GM23338 (cell line): ENCODE measurements at regions not wholly inside any gene's neighbourhood (a gene's known extent, or its start where the extent isn't known, plus 50 kb on each side); places are given as distances from the start of the nearest gene placed in this dataset.

Source experiments
- ATAC-seq: fragments of 200-7000 bp; cut with Tn5 transposase; 3 replicates; pipeline ENCODE4 v1.9.1; 2020
- DNase-seq: peaks from one replicate; pipeline ENCODE4 v3.0.0-alpha.2; 2015; ENCODE audit warnings: low spot score
- H2AFZ ChIP-seq: fragments of 200-600 bp; sonication (generic); 2 replicates; pipeline ENCODE4 v1.8.0; 2016; ENCODE audit warnings: antibody characterized with exemption, mild to moderate bottlenecking, moderate library complexity
- H3F3A ChIP-seq: fragments of 200-600 bp; sonication (generic); replicated peaks from 2 replicates; pipeline ENCODE4 v1.8.0; 2017; ENCODE audit warnings: antibody characterized with exemption, mixed run types, low read depth
- H3K27ac ChIP-seq: fragments of 200-600 bp; sonication (generic); 2 replicates; pipeline ENCODE4 v1.6.1; 2016; ENCODE audit warnings: low read depth
- H3K27me3 ChIP-seq: fragments of 200-600 bp; sonication (generic); 2 replicates; pipeline ENCODE4 v1.8.0; 2016; ENCODE audit warnings: mild to moderate bottlenecking, mixed run types, moderate library complexity; ENCODE audit not compliant: insufficient read depth
- H3K36me3 ChIP-seq: fragments of 200-600 bp; sonication (generic); 2 replicates; pipeline ENCODE4 v1.8.0; 2016; ENCODE audit warnings: mild to moderate bottlenecking; ENCODE audit not compliant: insufficient read depth
- H3K4me1 ChIP-seq: fragments of 200-600 bp; sonication (generic); 2 replicates; pipeline ENCODE4 v1.8.0; 2016; ENCODE audit warnings: mild to moderate bottlenecking, moderate library complexity; ENCODE audit not compliant: insufficient read depth
- H3K4me2 ChIP-seq: fragments of 200-600 bp; sonication (generic); 2 replicates; pipeline ENCODE4 v1.7.1; 2017; ENCODE audit warnings: mixed run types
- H3K4me3 ChIP-seq: fragments of 200-600 bp; sonication (generic); 2 replicates; pipeline ENCODE4 v1.6.1; 2016; ENCODE audit warnings: mixed run types
- H3K79me2 ChIP-seq: fragments of 200-600 bp; sonication (generic); replicated peaks from 2 replicates; pipeline ENCODE4 v1.8.0; 2017; ENCODE audit warnings: mild to moderate bottlenecking; ENCODE audit not compliant: insufficient read depth
- H3K9me2 ChIP-seq: fragments of 200-600 bp; sonication (generic); 2 replicates; pipeline ENCODE4 v1.8.0; 2017; ENCODE audit not compliant: insufficient read depth
- H4K20me1 ChIP-seq: fragments of 200-600 bp; sonication (generic); replicated peaks from 2 replicates; pipeline ENCODE4 v1.8.0; 2017; ENCODE audit warnings: mild to moderate bottlenecking; ENCODE audit not compliant: insufficient read depth
- H3K27ac Mint-ChIP-seq: 2 replicates; pipeline ENCODE4 v1.8.0; 2020; ENCODE audit warnings: inconsistent platforms, mild to moderate bottlenecking, moderate library complexity, mixed read lengths
- H3K27me3 Mint-ChIP-seq: 3 replicates; pipeline ENCODE4 v1.8.0; 2022; ENCODE audit warnings: low read depth, mild to moderate bottlenecking, moderate library complexity, mixed read lengths, inconsistent platforms; ENCODE audit not compliant: insufficient read depth, poor library complexity
- H3K36me3 Mint-ChIP-seq: 3 replicates; pipeline ENCODE4 v1.8.0; 2021; ENCODE audit warnings: low read depth, mild to moderate bottlenecking, inconsistent platforms, moderate library complexity, mixed read lengths
- H3K4me1 Mint-ChIP-seq: 3 replicates; pipeline ENCODE4 v1.8.0; 2020; ENCODE audit warnings: mild to moderate bottlenecking, inconsistent platforms, mixed read lengths
- H3K4me3 Mint-ChIP-seq: 3 replicates; pipeline ENCODE4 v1.8.0; 2021; ENCODE audit warnings: moderate library complexity, mild to moderate bottlenecking, inconsistent platforms, mixed read lengths
- H3K9me3 Mint-ChIP-seq: 3 replicates; pipeline ENCODE4 v1.8.0; 2020; ENCODE audit warnings: moderate library complexity, mild to moderate bottlenecking, inconsistent platforms, mixed read lengths
- CREB1 ChIP-seq: fragments of 250-450 bp; sonication (Bioruptor Pico); IDR thresholded peaks from 2 replicates; pipeline ENCODE4 v1.5.0; 2020; ENCODE audit warnings: low read depth, mild to moderate bottlenecking, moderate library complexity
- ETS1 ChIP-seq: IDR thresholded peaks from 2 replicates; pipeline ENCODE4 v1.6.1; 2016; ENCODE audit warnings: antibody characterized with exemption
- EZH2 ChIP-seq: fragments of 200-600 bp; sonication (generic); IDR thresholded peaks from one replicate; pipeline ENCODE4 v1.8.0; 2017; ENCODE audit warnings: antibody characterized with exemption, mild to moderate bottlenecking, low read depth; ENCODE audit not compliant: unreplicated experiment
- EZH2phosphoT487 ChIP-seq: fragments of 200-600 bp; sonication (generic); IDR thresholded peaks from one replicate; pipeline ENCODE4 v1.8.1; 2018; ENCODE audit warnings: antibody characterized with exemption; ENCODE audit not compliant: unreplicated experiment
- POLR2AphosphoS5 ChIP-seq: IDR thresholded peaks from 2 replicates; pipeline ENCODE4 v1.6.1; 2016; ENCODE audit warnings: antibody characterized with exemption, low read depth
- STAT1 ChIP-seq: IDR thresholded peaks from one replicate; pipeline ENCODE4 v1.6.1; 2016; ENCODE audit warnings: antibody characterized with exemption; ENCODE audit not compliant: unreplicated experiment
- ZNF114 ChIP-seq: fragments of 250-450 bp; sonication (Bioruptor Pico); IDR thresholded peaks from 2 replicates; pipeline ENCODE4 v1.5.0; 2020; ENCODE audit warnings: mild to moderate bottlenecking, moderate library complexity
- ZNF462 ChIP-seq: fragments of 250-450 bp; sonication (Bioruptor Pico); IDR thresholded peaks from 2 replicates; pipeline ENCODE4 v1.5.0; 2020; ENCODE audit warnings: mild to moderate bottlenecking, moderate library complexity

GRCh38 chr21:31448496-31448895 lies 104.4 kb upstream of the TIAM1 start:
- Histone ChIP-seq H3F3A (no peaks in the 10 kb centered on the region), H3K4me1 (0 out of 2 replicates have a peak, but pooled peaks cover 7% of the 10 kb centered on the region), H3K27ac (no peak overlapping the region), H3K4me2 (no peak overlapping the region), H3K27me3 (no peaks in the 10 kb centered on the region), H3K36me3 (no peaks in the 10 kb centered on the region), H3K4me3 (no peak overlapping the region), H4K20me1 (no peaks in the 10 kb centered on the region), H2AFZ (no peak overlapping the region), H3K79me2 (peaks cover 4% of the 10 kb centered on the region; the same call in 1 of the 2 replicates), H3K9me2 (peaks cover 7% of the 10 kb centered on the region)
- Mint-ChIP-seq H3K27me3 (peaks cover 2% of the 10 kb centered on the region), H3K27ac (no peak overlapping the region), H3K9me3 (no peaks in the 10 kb centered on the region), H3K4me3 (no peak overlapping the region), H3K36me3 (peaks cover 5% of the 10 kb centered on the region; the same call in 1 of the 3 replicates), H3K4me1 (peaks cover 3% of the 10 kb centered on the region; the same call in 2 of the 3 replicates)
- TF ChIP-seq EZH2, result no peak
- TF ChIP-seq ETS1, result no peak
- no peak for TF ChIP-seq ZNF114
- no peak for TF ChIP-seq EZH2phosphoT487
- TF ChIP-seq POLR2AphosphoS5, result no peak
- TF ChIP-seq CREB1 (CRISPR knock-in tag), result no peak
- TF ChIP-seq STAT1, result no peak
- TF ChIP-seq ZNF462 (CRISPR knock-in tag), result no peak
- DNase-seq (no peak), ATAC-seq (no peak)
